Endothelial cell of umbilical vein (primary cell): ENCODE measurements at regions not wholly inside any gene's neighbourhood (a gene's known extent, or its start where the extent isn't known, plus 50 kb on each side); places are given as distances from the start of the nearest gene placed in this dataset.

Source experiments
- BruUV-seq: library from RNA; stranded (reverse); fragments of 400-500 nt; replicated peaks from 2 replicates; lab custom pipeline; 2021; lab: Mats Ljungman, UMichigan
- CTCF ChIA-PET: fragments of 300-600, 350-600 bp; sonication (Branson Sonifier 250); formaldehyde crosslinking; loops from one replicate; lab custom pipeline; 2021; ENCODE audit warnings: antibody characterized with exemption, inconsistent platforms; lab: Charles Lee
- POLR2A ChIA-PET: fragments of 300-600, 350-600 bp; sonication (Branson Sonifier 250); formaldehyde crosslinking; loops from one replicate; lab custom pipeline; 2021; ENCODE audit warnings: antibody characterized with exemption, inconsistent platforms; lab: Charles Lee
- DNase-seq: peaks from one replicate; pipeline ENCODE4 v3.0.0-alpha.2; 2011; ENCODE audit warnings: low read depth, low spot score
- FAIRE-seq: peaks from 2 replicates; lab custom pipeline; 2011; peaks lifted over from hg19 to GRCh38; lab: Jason Lieb, UNC
- H2AFZ ChIP-seq: 2 replicates; pipeline ENCODE4 v1.6.0; 2012; ENCODE audit warnings: low read depth, low read length, control low read depth, inconsistent platforms
- H3K27ac ChIP-seq: 2 replicates; pipeline ENCODE4 v1.5.1; 2011; ENCODE audit warnings: low read depth, mild to moderate bottlenecking, control low read depth, low read length, moderate library complexity; ENCODE audit not compliant: insufficient read depth
- H3K27me3 ChIP-seq, 2 experiments: 2 replicates each; pipeline versions ENCODE4 v1.6.0 to v1.6.1; 2011; ENCODE audit warnings: low read length in 2 of 2, mixed read lengths in 1 of 2; ENCODE audit not compliant: control insufficient read depth in 2 of 2, insufficient read depth in 2 of 2
- H3K36me3 ChIP-seq, 2 experiments: 2 replicates in 1 of 2; 3 replicates in 1 of 2; pipeline ENCODE4 v1.5.1; 2011; ENCODE audit warnings: low read length in 2 of 2, mild to moderate bottlenecking in 1 of 2, moderate library complexity in 1 of 2; ENCODE audit not compliant: control insufficient read depth in 2 of 2, insufficient read depth in 2 of 2; ENCODE audit errors: extremely low read depth in 1 of 2
- H3K4me1 ChIP-seq: 3 replicates; pipeline ENCODE4 v1.5.1; 2011; ENCODE audit warnings: mild to moderate bottlenecking, low read length; ENCODE audit not compliant: control insufficient read depth, insufficient read depth; ENCODE audit errors: extremely low read depth
- H3K4me2 ChIP-seq: 2 replicates; pipeline ENCODE4 v1.6.1; 2011; ENCODE audit warnings: low read length, control low read depth, mixed read lengths; ENCODE audit not compliant: insufficient read depth
- H3K4me3 ChIP-seq, 3 experiments: fragments of 200-600 bp in 1 of 3; sonication (generic), shearing (Covaris generic) in 1 of 3; replicated peaks in 1 of 3; 2 replicates each; pipeline ENCODE4 v1.5.1; 2011 to 2016; ENCODE audit warnings: control low read depth in 3 of 3, low read length in 3 of 3, mild to moderate bottlenecking in 2 of 3, inconsistent platforms in 1 of 3, low read depth in 1 of 3, moderate library complexity in 1 of 3; ENCODE audit not compliant: insufficient read depth in 1 of 3
- H3K79me2 ChIP-seq: 2 replicates; pipeline ENCODE4 v1.6.0; 2012; ENCODE audit warnings: low read length, inconsistent platforms; ENCODE audit not compliant: control insufficient read depth, insufficient read depth
- H3K9ac ChIP-seq: replicated peaks from 2 replicates; pipeline ENCODE3; 2011; ENCODE audit warnings: low read length, control low read depth; ENCODE audit not compliant: insufficient read depth; ENCODE audit errors: extremely low read depth
- H3K9me1 ChIP-seq: replicated peaks from 3 replicates; pipeline ENCODE4 v1.6.0; 2011; ENCODE audit warnings: mild to moderate bottlenecking, low read length; ENCODE audit not compliant: control insufficient read depth, insufficient read depth; ENCODE audit errors: extremely low read depth
- H3K9me3 ChIP-seq: replicated peaks from 2 replicates; pipeline ENCODE4 v1.5.1; 2012; ENCODE audit warnings: low read length, inconsistent platforms; ENCODE audit not compliant: control insufficient read depth, insufficient read depth
- H4K20me1 ChIP-seq: replicated peaks from 2 replicates; pipeline ENCODE3; 2011; ENCODE audit warnings: mild to moderate bottlenecking, low read length; ENCODE audit not compliant: control insufficient read depth, insufficient read depth; ENCODE audit errors: extremely low read depth
- CTCF ChIP-seq, 2 donors: IDR thresholded peaks; 1 replicate in 1 of 2; 2 replicates in 1 of 2; pipeline ENCODE4 v1.5.1; 2011; ENCODE audit warnings: low read length in 2 of 2, mild to moderate bottlenecking in 2 of 2, moderate library complexity in 2 of 2, control low read depth in 1 of 2, inconsistent platforms in 1 of 2, low read depth in 1 of 2; ENCODE audit not compliant: insufficient read depth in 1 of 2; ENCODE audit errors: extremely low read depth in 1 of 2
- EZH2 ChIP-seq: IDR thresholded peaks from 2 replicates; pipeline ENCODE4 v1.6.1; 2012; ENCODE audit warnings: borderline replicate concordance, low read depth, mild to moderate bottlenecking, moderate library complexity, low read length, inconsistent platforms; ENCODE audit not compliant: severe bottlenecking
- FOS ChIP-seq: IDR thresholded peaks from 2 replicates; pipeline ENCODE4 v1.6.1; 2011; ENCODE audit warnings: mild to moderate bottlenecking, low read length, moderate library complexity, borderline replicate concordance; ENCODE audit not compliant: insufficient read depth
- GATA2 ChIP-seq: IDR thresholded peaks from 2 replicates; pipeline ENCODE4 v1.7.0; 2011; ENCODE audit warnings: low read depth, mild to moderate bottlenecking, moderate library complexity, mixed read lengths, low read length; ENCODE audit not compliant: insufficient read length, insufficient read depth
- JUN ChIP-seq: IDR thresholded peaks from 2 replicates; pipeline ENCODE4 v1.6.1; 2011; ENCODE audit warnings: borderline replicate concordance, low read depth; ENCODE audit not compliant: insufficient read length, insufficient read depth
- MAX ChIP-seq: IDR thresholded peaks from 2 replicates; pipeline ENCODE4 v1.6.1; 2011; ENCODE audit not compliant: insufficient read depth, insufficient read length
- MYC ChIP-seq: IDR thresholded peaks from one replicate; pipeline ENCODE4 v1.6.1; 2011; ENCODE audit warnings: mild to moderate bottlenecking, low read depth, low read length
- POLR2A ChIP-seq: IDR thresholded peaks from 2 replicates; pipeline ENCODE4 v1.6.1; 2012; ENCODE audit warnings: low read depth, mild to moderate bottlenecking, control low read depth, low read length
- POLR2AphosphoS5 ChIP-seq: IDR thresholded peaks from 2 replicates; pipeline ENCODE4 v1.6.1; 2012; ENCODE audit warnings: low read depth, mild to moderate bottlenecking, control low read depth, low read length, moderate library complexity; ENCODE audit not compliant: insufficient read depth
- dilution Hi-C: fragments of 300-500 bp; cut with MboI; formaldehyde crosslinking; loops from one replicate; pipeline ENCODE4 v1.15.0; 2019; ENCODE audit warnings: low sequenced_read_pairs; ENCODE audit not compliant: extremely low pct_ligation_motif_present
- intact Hi-C: fragments of 100-400 bp; cut with micrococcal nuclease; formaldehyde crosslinking; loops from one replicate; pipeline ENCODE4 v1.10.0; 2022

- Histone ChIP-seq H3K79me2 (no peaks in the 10 kb centered on the region), H3K9ac (no peak overlapping the region), H3K27ac (no peak overlapping the region), H4K20me1 (no peaks in the 10 kb centered on the region), H3K9me1 (no peaks in the 10 kb centered on the region), H3K36me3 (no peaks in the 10 kb centered on the region), H3K27me3 (no peaks in the 10 kb centered on the region), H3K9me3 (peaks cover 2% of the 10 kb centered on the region), H3K4me1 (no peaks in the 10 kb centered on the region), H3K4me2 (no peak overlapping the region), H2AFZ (no peak overlapping the region), H3K4me3 (no peak overlapping the region)
- intact Hi-C loops, result no loop called here
- dilution Hi-C loops, result no loop called here
- TF ChIP-seq POLR2AphosphoS5 (no peak), CTCF (IDR thresholded peaks at IDR 0.05; ENCODE audit: extremely low read depth in 1 of 2, insufficient read depth in 1 of 2, low read depth in 1 of 2, low read length in 2 of 2) (no peak), MAX (no peak), GATA2 (no peak), POLR2A (no peak), EZH2 (no peak), MYC (no peak), FOS (no peak), JUN (no peak)
- DNase-seq (no peak), FAIRE-seq (no peak)
- no TSS peak for BruUV-seq
- CTCF ChIA-PET, result no interaction called here
- POLR2A ChIA-PET, result no interaction called here
Observed at GRCh38 chr10:131034451-131034850, 277.1 kb downstream of the TCERG1L start.
